Activated CD4-positive, alpha-beta memory T cell treated with anti-CD3 and anti-CD28 coated beads, Interleukin-2, amount 10 ng/mL, durations not matched to agents 7 days and 5 days (primary cell): ENCODE measurements at regions not wholly inside any gene's neighbourhood (a gene's known extent, or its start where the extent isn't known, plus 50 kb on each side); places are given as distances from the start of the nearest gene placed in this dataset.

Source experiments
- CTCF ChIA-PET: fragments of 350-600 bp; sonication (Branson Sonifier 250); formaldehyde crosslinking; loops from one replicate; lab custom pipeline; 2021; ENCODE audit warnings: antibody characterized with exemption, inconsistent platforms; lab: Charles Lee
- POLR2A ChIA-PET: fragments of 350-600 bp; sonication (Branson Sonifier 250); formaldehyde crosslinking; loops from one replicate; lab custom pipeline; 2021; ENCODE audit warnings: antibody characterized with exemption; lab: Charles Lee
- DNase-seq: peaks from one replicate; pipeline ENCODE4 v3.0.0-alpha.2; 2020
- H3K27ac Mint-ChIP-seq: one replicate; pipeline ENCODE4 v1.8.0; 2021; ENCODE audit warnings: mild to moderate bottlenecking, mixed read lengths
- H3K27me3 Mint-ChIP-seq: one replicate; pipeline ENCODE4 v1.8.0; 2021; ENCODE audit warnings: mixed read lengths
- H3K36me3 Mint-ChIP-seq: one replicate; pipeline ENCODE4 v1.8.0; 2021; ENCODE audit warnings: low read depth, mixed read lengths
- H3K4me1 Mint-ChIP-seq: one replicate; pipeline ENCODE4 v1.8.0; 2021; ENCODE audit warnings: mixed read lengths
- H3K4me3 Mint-ChIP-seq: one replicate; pipeline ENCODE4 v1.8.0; 2021; ENCODE audit warnings: mild to moderate bottlenecking, mixed read lengths
- H3K9me3 Mint-ChIP-seq: one replicate; pipeline ENCODE4 v1.8.0; 2021; ENCODE audit warnings: mixed read lengths

GRCh38 chr7:101693498-101694091, 64.5 kb upstream of the MYL10 start:
- ChIA-PET CTCF (no interaction called here), POLR2A (no interaction called here)
- peaks cover 5% of the 10 kb centered on the region for H3K4me1 Mint-ChIP-seq
- H3K36me3 Mint-ChIP-seq: no peaks in the 10 kb centered on the region
- DNase-seq: no peak
- H3K4me3 Mint-ChIP-seq: no peak overlapping the region
- H3K9me3 Mint-ChIP-seq: no peaks in the 10 kb centered on the region
- peaks cover 4% of the 10 kb centered on the region for H3K27me3 Mint-ChIP-seq
- no peak overlapping the region for H3K27ac Mint-ChIP-seq

- H3K4me3 Mint-ChIP-seq: no peak overlapping the region
- H3K36me3 Mint-ChIP-seq: no peaks in the 10 kb centered on the region
- no peaks in the 10 kb centered on the region for H3K9me3 Mint-ChIP-seq
- no peaks in the 10 kb centered on the region for H3K4me1 Mint-ChIP-seq
- no peak for DNase-seq
- ChIA-PET CTCF (no interaction called here), POLR2A (no interaction called here)
- no peak overlapping the region for H3K27ac Mint-ChIP-seq
- peaks cover 2% of the 10 kb centered on the region for H3K27me3 Mint-ChIP-seq
Measured at GRCh38 chr7:101698964-101699363, 69.9 kb upstream of the MYL10 start.

GRCh38 chr7:101699399-101699798, 70.3 kb upstream of the MYL10 start:
- ChIA-PET POLR2A (no interaction called here), CTCF (no interaction called here)
- Mint-ChIP-seq H3K36me3 (no peaks in the 10 kb centered on the region), H3K9me3 (no peaks in the 10 kb centered on the region), H3K4me3 (no peak overlapping the region), H3K27me3 (peaks cover 2% of the 10 kb centered on the region), H3K27ac (no peak overlapping the region), H3K4me1 (no peaks in the 10 kb centered on the region)
- no peak for DNase-seq

GRCh38 chr7:101699881-101700823, 71.1 kb upstream of the MYL10 start:
- ChIA-PET CTCF (no interaction called here), POLR2A (no interaction called here)
- H3K36me3 Mint-ChIP-seq: no peaks in the 10 kb centered on the region

GRCh38 chr7:101701153-101701794, 72.2 kb upstream of the MYL10 start:
- H3K4me1 Mint-ChIP-seq: no peaks in the 10 kb centered on the region
- H3K9me3 Mint-ChIP-seq: no peaks in the 10 kb centered on the region
- H3K4me3 Mint-ChIP-seq: no peak overlapping the region
- peaks cover 4% of the 10 kb centered on the region for H3K27me3 Mint-ChIP-seq
- CTCF ChIA-PET: no interaction called here
- H3K27ac Mint-ChIP-seq: no peak overlapping the region
- POLR2A ChIA-PET: no interaction called here
- DNase-seq: no peak
- no peaks in the 10 kb centered on the region for H3K36me3 Mint-ChIP-seq

More at GRCh38 chr7:101699881-101700823, 71.1 kb upstream of the MYL10 start:
- H3K4me3 Mint-ChIP-seq: no peak overlapping the region
- no peaks in the 10 kb centered on the region for H3K9me3 Mint-ChIP-seq
- peaks cover 4% of the 10 kb centered on the region for H3K27me3 Mint-ChIP-seq
- DNase-seq: no peak
- no peaks in the 10 kb centered on the region for H3K4me1 Mint-ChIP-seq
- no peak overlapping the region for H3K27ac Mint-ChIP-seq

- Mint-ChIP-seq H3K4me3 (no peak overlapping the region), H3K36me3 (no peaks in the 10 kb centered on the region), H3K27ac (no peak overlapping the region), H3K27me3 (peaks cover 3% of the 10 kb centered on the region), H3K4me1 (no peaks in the 10 kb centered on the region), H3K9me3 (no peaks in the 10 kb centered on the region)
- ChIA-PET CTCF (interaction anchor here (0.6 kb wide), 1 partner anchor 9 kb away, joined by 3 read pairs; no protein-coding TSS in a partner anchor), POLR2A (no interaction called here)
- DNase-seq: no peak
Measured at GRCh38 chr7:101702362-101702850, 73.3 kb upstream of the MYL10 start.

GRCh38 chr7:101705331-101705730, 76.2 kb upstream of the MYL10 start:
- DNase-seq: no peak
- no peaks in the 10 kb centered on the region for H3K36me3 Mint-ChIP-seq
- CTCF ChIA-PET: no interaction called here
- peaks cover 2% of the 10 kb centered on the region for H3K27me3 Mint-ChIP-seq
- H3K9me3 Mint-ChIP-seq: no peaks in the 10 kb centered on the region
- POLR2A ChIA-PET: no interaction called here
- H3K27ac Mint-ChIP-seq: no peak overlapping the region
- H3K4me1 Mint-ChIP-seq: no peaks in the 10 kb centered on the region
- H3K4me3 Mint-ChIP-seq: no peak overlapping the region

- no peak overlapping the region for H3K27ac Mint-ChIP-seq
- peaks cover 7% of the 10 kb centered on the region for H3K27me3 Mint-ChIP-seq
- H3K9me3 Mint-ChIP-seq: no peaks in the 10 kb centered on the region
- ChIA-PET CTCF (no interaction called here), POLR2A (no interaction called here)
- H3K4me1 Mint-ChIP-seq: no peaks in the 10 kb centered on the region
- H3K4me3 Mint-ChIP-seq: no peak overlapping the region
- no peak for DNase-seq
- H3K36me3 Mint-ChIP-seq: no peaks in the 10 kb centered on the region
Measured at GRCh38 chr7:101707587-101707986, 78.5 kb upstream of the MYL10 start.

GRCh38 chr7:101708223-101708622, 79.1 kb upstream of the MYL10 start:
- Mint-ChIP-seq H3K36me3 (no peaks in the 10 kb centered on the region), H3K9me3 (no peaks in the 10 kb centered on the region), H3K4me3 (no peak overlapping the region), H3K27ac (no peak overlapping the region), H3K4me1 (no peaks in the 10 kb centered on the region), H3K27me3 (peaks cover 9% of the 10 kb centered on the region)
- no peak for DNase-seq
- ChIA-PET CTCF (no interaction called here), POLR2A (no interaction called here)

- H3K4me1 Mint-ChIP-seq: no peaks in the 10 kb centered on the region
- CTCF ChIA-PET: no interaction called here
- peaks cover 8% of the 10 kb centered on the region for H3K27me3 Mint-ChIP-seq
- no peaks in the 10 kb centered on the region for H3K9me3 Mint-ChIP-seq
- H3K4me3 Mint-ChIP-seq: no peak overlapping the region
- H3K27ac Mint-ChIP-seq: no peak overlapping the region
- POLR2A ChIA-PET: no interaction called here
- H3K36me3 Mint-ChIP-seq: no peaks in the 10 kb centered on the region
- DNase-seq: no peak
Measured at GRCh38 chr7:101712652-101713051, 83.6 kb upstream of the MYL10 start.

- Mint-ChIP-seq H3K36me3 (no peaks in the 10 kb centered on the region), H3K9me3 (no peaks in the 10 kb centered on the region), H3K4me1 (no peaks in the 10 kb centered on the region), H3K27ac (no peak overlapping the region), H3K27me3 (peaks cover 8% of the 10 kb centered on the region), H3K4me3 (no peak overlapping the region)
- ChIA-PET CTCF (no interaction called here), POLR2A (no interaction called here)
- DNase-seq: no peak
Measured at GRCh38 chr7:101714097-101714496, 85.0 kb upstream of the MYL10 start.

- CTCF ChIA-PET: no interaction called here
- H3K4me1 Mint-ChIP-seq: no peaks in the 10 kb centered on the region
- POLR2A ChIA-PET: interaction anchor here (0.5 kb wide), 1 partner anchor 64 kb away, joined by 3 read pairs; no protein-coding TSS in a partner anchor
- DNase-seq: no peak
- H3K9me3 Mint-ChIP-seq: no peaks in the 10 kb centered on the region
- H3K27ac Mint-ChIP-seq: no peak overlapping the region
- peaks cover under 1% of the 10 kb centered on the region for H3K27me3 Mint-ChIP-seq
- H3K4me3 Mint-ChIP-seq: no peak overlapping the region
- H3K36me3 Mint-ChIP-seq: no peaks in the 10 kb centered on the region
Measured at GRCh38 chr7:101717628-101718357, 88.7 kb upstream of the MYL10 start.
